Renal cortex interstitium (tissue), 11 donors: ENCODE measurements at regions not wholly inside any gene's neighbourhood (a gene's known extent, or its start where the extent isn't known, plus 50 kb on each side); places are given as distances from the start of the nearest gene placed in this dataset.
"Not testable (repeated sequence)": the region's sequence is repeated elsewhere in the genome, so short reads cannot be mapped to it uniquely, and the experiment has no call there.

Experiments used
- DNase-seq, 11 donors: peaks; one replicate each; pipeline ENCODE4 v3.0.0-alpha.2; 2013; ENCODE audit warnings: low read depth in 9 of 11, low spot score in 4 of 11; ENCODE audit errors: extremely low read depth in 1 of 11

GRCh38 chr1:65083263-65083896 lies 64.6 kb upstream of the AK4 start:
- DNase-seq, result no peak

- DNase-seq, result no peak
Measured at GRCh38 chr1:65084066-65084465, 63.9 kb upstream of the AK4 start.

GRCh38 chr1:65087519-65087918 lies 60.5 kb upstream of the AK4 start:
- not testable (repeated sequence) for DNase-seq

GRCh38 chr1:65090406-65090805 lies 57.6 kb upstream of the AK4 start:
- no peak for DNase-seq

GRCh38 chr1:65092691-65093090 lies 55.3 kb upstream of the AK4 start:
- DNase-seq, result no peak

GRCh38 chr1:65097076-65097475 lies 50.9 kb upstream of the AK4 start:
- no peak for DNase-seq
